OCI-LY7 (cell line): ENCODE measurements at regions not wholly inside any gene's neighbourhood (a gene's known extent, or its start where the extent isn't known, plus 50 kb on each side); places are given as distances from the start of the nearest gene placed in this dataset.

Experiments used
- BruUV-seq: library from RNA; stranded (reverse); fragments of 400-500 nt; replicated peaks from 2 replicates; lab custom pipeline; 2021; lab: Mats Ljungman, UMichigan
- CTCF ChIA-PET: fragments of 300-600 bp; sonication (Branson Sonifier 250); formaldehyde crosslinking; loops from one replicate; lab custom pipeline; 2022; ENCODE audit warnings: antibody characterized with exemption; ENCODE audit not compliant: unreplicated experiment; lab: Charles Lee
- POLR2A ChIA-PET: fragments of 300-600 bp; sonication (Branson Sonifier 250); formaldehyde crosslinking; loops from one replicate; lab custom pipeline; 2022; ENCODE audit warnings: antibody characterized with exemption; lab: Charles Lee
- DNase-seq: peaks from one replicate; pipeline ENCODE4 v3.0.0-alpha.2; 2015; ENCODE audit warnings: low spot score
- H2AFZ ChIP-seq: fragments of 200-600 bp; sonication (generic), shearing (Covaris generic); 2 replicates; pipeline ENCODE4 v1.6.1; 2014; ENCODE audit warnings: mild to moderate bottlenecking, antibody characterized with exemption, low read length, moderate library complexity
- H3K27ac ChIP-seq: fragments of 200-600 bp; sonication (generic); 2 replicates; pipeline ENCODE4 v1.5.1; 2014; ENCODE audit warnings: mixed run types, low read depth, mild to moderate bottlenecking, moderate library complexity, low read length, inconsistent platforms; ENCODE audit not compliant: poor library complexity, severe bottlenecking
- H3K36me3 ChIP-seq: fragments of 200-600 bp; sonication (generic); 2 replicates; pipeline ENCODE4 v1.6.1; 2014; ENCODE audit warnings: mild to moderate bottlenecking, antibody characterized with exemption, low read length, moderate library complexity, mixed read lengths; ENCODE audit not compliant: insufficient read depth
- H3K4me1 ChIP-seq: fragments of 200-600 bp; sonication (generic); 2 replicates; pipeline ENCODE4 v1.5.1; 2014; ENCODE audit warnings: mild to moderate bottlenecking, low read length; ENCODE audit not compliant: insufficient read depth, poor library complexity, severe bottlenecking
- H3K4me2 ChIP-seq: fragments of 200-600 bp; sonication (generic); 2 replicates; pipeline ENCODE4 v1.6.1; 2014; ENCODE audit warnings: mild to moderate bottlenecking, low read length
- H3K4me3 ChIP-seq: fragments of 200-600 bp; sonication (generic); 2 replicates; pipeline ENCODE4 v1.5.1; 2014; ENCODE audit warnings: mild to moderate bottlenecking, low read depth, low read length; ENCODE audit not compliant: poor library complexity, severe bottlenecking
- H3K79me2 ChIP-seq: fragments of 200-600 bp; sonication (generic); 2 replicates; pipeline ENCODE4 v1.6.1; 2016; ENCODE audit warnings: low read depth, mild to moderate bottlenecking, low read length, moderate library complexity, mixed read lengths; ENCODE audit not compliant: insufficient read depth
- H3K9me2 ChIP-seq: fragments of 200-600 bp; sonication (generic); 2 replicates; pipeline ENCODE4 v1.6.1; 2016; ENCODE audit warnings: mild to moderate bottlenecking, low read length, mixed read lengths; ENCODE audit not compliant: insufficient read depth
- H3K9me3 ChIP-seq: fragments of 200-600 bp; sonication (generic); 2 replicates; pipeline ENCODE4 v1.6.1; 2014; ENCODE audit warnings: mild to moderate bottlenecking, mixed run types, low read length, mixed read lengths
- H4K20me1 ChIP-seq: fragments of 200-600 bp; sonication (generic); 2 replicates; pipeline ENCODE4 v1.6.1; 2014; ENCODE audit warnings: mild to moderate bottlenecking, antibody characterized with exemption, low read length, moderate library complexity, mixed read lengths; ENCODE audit not compliant: insufficient read depth
- EZH2phosphoT487 ChIP-seq: fragments of 200-600 bp; sonication (generic); IDR thresholded peaks from 2 replicates; pipeline ENCODE4 v1.6.1; 2018; ENCODE audit warnings: low read depth, borderline replicate concordance, mild to moderate bottlenecking, mixed run types, antibody characterized with exemption, low read length, moderate library complexity, mixed read lengths
- intact Hi-C: fragments of 100-400 bp; cut with micrococcal nuclease; formaldehyde crosslinking; loops from one replicate; pipeline ENCODE4 v1.10.0; 2022; ENCODE audit not compliant: unreplicated experiment
- TF ChIP-seq, protein P1 (sequence below): fragments of 200-600 bp; sonication (generic); conservative IDR thresholded peaks from 2 replicates; pipeline ENCODE4 v1.5.1; 2014; ENCODE audit warnings: mild to moderate bottlenecking, antibody characterized with exemption, low read length, moderate library complexity, mixed read lengths

DNA sequence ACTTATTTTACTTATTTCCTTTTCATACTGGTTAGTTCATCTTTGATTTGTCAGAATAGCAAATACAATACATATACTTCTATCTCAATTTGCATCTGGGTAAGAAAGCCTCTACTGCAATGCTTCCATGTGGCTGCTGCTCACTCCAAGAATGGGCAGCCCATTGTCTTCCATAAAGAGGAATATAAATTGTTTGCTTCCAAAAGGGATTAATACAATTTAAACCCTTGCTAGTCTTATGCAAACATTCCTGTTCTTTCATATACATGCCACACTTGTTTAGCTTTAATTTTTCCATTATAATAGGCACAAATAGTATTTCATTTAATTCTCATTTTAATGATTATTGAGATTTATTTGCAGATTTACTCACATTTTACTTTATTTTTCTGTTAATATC lies 555.4 kb upstream of the POM121L12 start:
- Histone ChIP-seq H3K36me3 (no peaks in the 10 kb centered on the region), H3K4me1 (no peaks in the 10 kb centered on the region), H3K9me2 (no peaks in the 10 kb centered on the region), H4K20me1 (no peaks in the 10 kb centered on the region), H2AFZ (no peak overlapping the region), H3K9me3 (no peaks in the 10 kb centered on the region), H3K79me2 (no peaks in the 10 kb centered on the region), H3K27ac (no peak overlapping the region), H3K4me3 (no peak overlapping the region), H3K4me2 (no peak overlapping the region)
- ChIA-PET CTCF (no interaction called here), POLR2A (no interaction called here)
- no peak for DNase-seq
- BruUV-seq = no TSS peak
- intact Hi-C loops = no loop called here
- TF ChIP-seq, protein P1, sequence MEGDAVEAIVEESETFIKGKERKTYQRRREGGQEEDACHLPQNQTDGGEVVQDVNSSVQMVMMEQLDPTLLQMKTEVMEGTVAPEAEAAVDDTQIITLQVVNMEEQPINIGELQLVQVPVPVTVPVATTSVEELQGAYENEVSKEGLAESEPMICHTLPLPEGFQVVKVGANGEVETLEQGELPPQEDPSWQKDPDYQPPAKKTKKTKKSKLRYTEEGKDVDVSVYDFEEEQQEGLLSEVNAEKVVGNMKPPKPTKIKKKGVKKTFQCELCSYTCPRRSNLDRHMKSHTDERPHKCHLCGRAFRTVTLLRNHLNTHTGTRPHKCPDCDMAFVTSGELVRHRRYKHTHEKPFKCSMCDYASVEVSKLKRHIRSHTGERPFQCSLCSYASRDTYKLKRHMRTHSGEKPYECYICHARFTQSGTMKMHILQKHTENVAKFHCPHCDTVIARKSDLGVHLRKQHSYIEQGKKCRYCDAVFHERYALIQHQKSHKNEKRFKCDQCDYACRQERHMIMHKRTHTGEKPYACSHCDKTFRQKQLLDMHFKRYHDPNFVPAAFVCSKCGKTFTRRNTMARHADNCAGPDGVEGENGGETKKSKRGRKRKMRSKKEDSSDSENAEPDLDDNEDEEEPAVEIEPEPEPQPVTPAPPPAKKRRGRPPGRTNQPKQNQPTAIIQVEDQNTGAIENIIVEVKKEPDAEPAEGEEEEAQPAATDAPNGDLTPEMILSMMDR = no peak
- TF ChIP-seq EZH2phosphoT487 = no peak

DNA sequence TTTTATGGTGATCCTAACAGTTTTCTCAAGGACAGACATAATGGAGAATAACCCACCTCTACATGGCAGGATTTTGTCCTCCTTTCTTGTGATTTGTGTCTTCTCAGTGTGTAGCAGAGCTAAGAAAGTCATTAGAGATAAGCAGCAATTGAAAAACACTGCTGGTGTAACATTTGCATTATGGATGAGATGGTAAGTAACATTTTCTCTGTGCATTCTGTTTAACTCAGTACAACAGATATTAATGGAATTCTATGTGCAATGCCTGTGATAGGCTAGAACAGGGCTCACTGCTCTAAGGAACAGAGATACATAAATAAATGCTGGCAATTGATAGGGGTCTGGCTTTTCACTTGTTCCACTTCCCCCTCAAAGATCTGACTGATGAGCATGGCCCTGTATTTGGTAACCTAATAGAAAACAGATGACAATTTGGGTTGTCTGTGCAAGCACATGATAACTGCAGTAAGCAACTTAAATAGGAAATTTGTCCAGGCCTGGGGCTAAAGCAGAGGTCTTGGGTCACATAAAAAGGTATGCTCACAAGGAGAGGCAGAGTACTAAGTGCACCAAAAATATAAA lies 560.3 kb upstream of the POM121L12 start:
- Histone ChIP-seq H3K36me3 (no peaks in the 10 kb centered on the region), H3K9me3 (no peaks in the 10 kb centered on the region), H3K4me2 (no peak overlapping the region), H2AFZ (no peak overlapping the region), H3K4me3 (no peak overlapping the region), H3K79me2 (no peaks in the 10 kb centered on the region), H4K20me1 (no peaks in the 10 kb centered on the region), H3K27ac (no peak overlapping the region), H3K4me1 (no peaks in the 10 kb centered on the region), H3K9me2 (no peaks in the 10 kb centered on the region)
- TF ChIP-seq, protein P1 = no peak
- TF ChIP-seq EZH2phosphoT487 = no peak
- no peak for DNase-seq
- ChIA-PET CTCF (no interaction called here), POLR2A (interaction anchor here (0.6 kb wide), 1 partner anchor 152 kb away, joined by 3 read pairs; no protein-coding TSS in a partner anchor)
- intact Hi-C loops = no loop called here
- BruUV-seq = no TSS peak

DNA sequence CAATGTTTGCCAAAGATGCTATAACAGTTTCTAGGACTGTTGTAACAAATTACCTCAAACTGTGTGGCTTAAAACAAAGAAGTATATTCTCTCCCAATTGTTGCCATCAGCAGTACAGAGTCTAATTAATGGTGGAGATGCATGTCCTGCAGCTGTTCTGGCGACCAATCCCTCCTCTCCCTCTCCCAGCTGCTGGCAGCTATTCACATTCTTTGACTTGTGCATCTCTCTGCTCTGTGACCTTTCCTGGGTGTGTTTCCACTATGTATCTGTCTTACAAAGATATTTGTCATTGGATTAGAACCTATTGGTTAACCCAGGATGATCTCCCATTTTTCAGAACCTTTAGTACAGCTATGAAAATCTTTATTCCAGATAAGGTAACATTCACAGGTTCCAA lies 561.7 kb upstream of the POM121L12 start:
- no peak overlapping the region for H3K27ac ChIP-seq
- ChIA-PET POLR2A (interaction anchor here (0.6 kb wide), 1 partner anchor 9 kb away, joined by 3 read pairs; no protein-coding TSS in a partner anchor), CTCF (no interaction called here)
- DNase-seq = no peak
- H3K4me1 ChIP-seq = no peaks in the 10 kb centered on the region
- H3K9me3 ChIP-seq = no peaks in the 10 kb centered on the region
- H3K79me2 ChIP-seq = no peaks in the 10 kb centered on the region
- no peaks in the 10 kb centered on the region for H4K20me1 ChIP-seq
- H3K9me2 ChIP-seq = no peaks in the 10 kb centered on the region
- no TSS peak for BruUV-seq
- TF ChIP-seq EZH2phosphoT487 = no peak
- TF ChIP-seq, protein P1 = no peak
- H3K36me3 ChIP-seq = no peaks in the 10 kb centered on the region
- H2AFZ ChIP-seq = no peak overlapping the region
- H3K4me3 ChIP-seq = no peak overlapping the region
- intact Hi-C loops = no loop called here
- no peak overlapping the region for H3K4me2 ChIP-seq
